NCI-H2227 treated with DMSO at 0.1 percent for 48 hours (cell line): ENCODE measurements at regions not wholly inside any gene's neighbourhood (a gene's known extent, or its start where the extent isn't known, plus 50 kb on each side); places are given as distances from the start of the nearest gene placed in this dataset.
"Not testable (repeated sequence)": the region's sequence is repeated elsewhere in the genome, so short reads cannot be mapped to it uniquely, and the experiment has no call there.

Experiments used
- DNase-seq: peaks from one replicate; lab custom pipeline; 2025; lab: John Stamatoyannopoulos, UW

DNA sequence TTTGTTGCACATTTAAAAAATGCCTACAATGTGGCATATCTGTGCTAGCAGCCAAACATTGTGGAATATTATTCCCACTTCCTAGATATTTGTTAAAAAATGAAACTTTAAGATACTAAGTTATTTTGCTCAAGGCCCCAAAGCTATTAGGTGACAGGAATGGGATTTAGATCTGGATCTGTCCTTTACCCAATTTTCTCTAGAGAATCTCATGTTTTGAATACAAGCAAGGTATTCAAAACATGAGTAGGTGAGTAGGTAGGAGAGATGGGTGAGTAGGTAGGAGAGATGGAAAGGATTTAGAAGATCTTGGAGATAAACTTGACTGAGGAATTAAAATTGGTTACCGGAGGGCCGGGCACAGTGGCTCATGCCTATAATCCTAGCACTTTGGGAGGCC lies 61.2 kb upstream of the AKIRIN2 start:
- no peak for DNase-seq

DNA sequence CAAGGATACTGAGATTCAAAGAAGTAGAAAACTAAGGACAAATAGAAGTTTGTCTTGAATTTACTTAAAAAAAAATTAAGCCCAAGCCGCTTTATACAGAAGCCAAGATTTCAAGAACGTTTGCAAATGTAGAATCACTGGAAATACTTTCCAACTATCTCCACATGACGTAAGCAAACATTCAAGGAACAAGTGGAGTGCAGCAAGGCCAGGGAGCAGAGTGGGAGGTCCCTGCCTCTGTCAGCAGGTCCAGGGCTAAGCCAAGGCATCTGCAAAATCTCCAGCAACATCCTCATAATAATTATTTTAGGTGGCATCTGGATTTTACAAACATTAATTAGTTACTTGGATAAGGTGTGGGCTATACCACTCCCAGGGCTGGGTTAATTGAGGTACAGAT lies 60.1 kb upstream of the AKIRIN2 start:
- DNase-seq, result no peak

DNA sequence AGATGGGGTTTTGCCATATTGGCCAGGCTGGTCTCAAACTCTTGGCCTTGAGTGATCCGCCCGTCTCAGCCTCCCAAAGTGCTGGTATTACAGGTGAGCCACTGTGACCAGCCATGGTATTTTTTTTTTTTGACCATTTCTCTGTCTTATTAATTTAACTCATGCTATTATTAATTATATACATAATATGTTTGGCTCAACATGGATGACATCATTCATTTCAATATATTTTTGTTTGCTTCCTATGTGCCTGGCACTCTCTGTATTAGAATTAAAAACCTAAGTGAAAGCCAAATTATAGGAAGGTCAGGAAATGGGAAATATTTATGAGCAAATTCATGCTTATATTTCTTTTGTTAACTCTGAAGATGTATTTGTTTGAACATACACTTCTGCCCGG lies 55.8 kb upstream of the AKIRIN2 start:
- DNase-seq, result no peak

DNA sequence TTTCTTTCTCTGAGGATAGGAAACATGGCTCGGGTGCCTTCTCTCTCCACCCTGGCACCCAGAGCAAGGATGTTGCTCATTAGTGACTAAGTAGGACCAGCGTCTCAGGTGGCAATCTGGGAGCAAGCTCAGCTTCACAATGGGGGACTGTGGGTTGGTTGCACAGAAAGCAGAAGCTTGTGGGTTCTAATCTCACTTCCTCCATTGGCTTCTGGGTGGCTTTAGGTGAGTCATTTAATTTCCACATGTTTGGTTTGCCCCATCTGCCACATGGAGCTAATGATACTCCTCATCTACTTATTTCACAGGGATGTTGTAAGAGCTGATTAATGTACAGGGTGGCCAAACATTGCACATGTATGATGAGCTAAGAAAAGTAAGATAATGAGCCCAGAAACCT lies 54.8 kb upstream of the AKIRIN2 start:
- no peak for DNase-seq

DNA sequence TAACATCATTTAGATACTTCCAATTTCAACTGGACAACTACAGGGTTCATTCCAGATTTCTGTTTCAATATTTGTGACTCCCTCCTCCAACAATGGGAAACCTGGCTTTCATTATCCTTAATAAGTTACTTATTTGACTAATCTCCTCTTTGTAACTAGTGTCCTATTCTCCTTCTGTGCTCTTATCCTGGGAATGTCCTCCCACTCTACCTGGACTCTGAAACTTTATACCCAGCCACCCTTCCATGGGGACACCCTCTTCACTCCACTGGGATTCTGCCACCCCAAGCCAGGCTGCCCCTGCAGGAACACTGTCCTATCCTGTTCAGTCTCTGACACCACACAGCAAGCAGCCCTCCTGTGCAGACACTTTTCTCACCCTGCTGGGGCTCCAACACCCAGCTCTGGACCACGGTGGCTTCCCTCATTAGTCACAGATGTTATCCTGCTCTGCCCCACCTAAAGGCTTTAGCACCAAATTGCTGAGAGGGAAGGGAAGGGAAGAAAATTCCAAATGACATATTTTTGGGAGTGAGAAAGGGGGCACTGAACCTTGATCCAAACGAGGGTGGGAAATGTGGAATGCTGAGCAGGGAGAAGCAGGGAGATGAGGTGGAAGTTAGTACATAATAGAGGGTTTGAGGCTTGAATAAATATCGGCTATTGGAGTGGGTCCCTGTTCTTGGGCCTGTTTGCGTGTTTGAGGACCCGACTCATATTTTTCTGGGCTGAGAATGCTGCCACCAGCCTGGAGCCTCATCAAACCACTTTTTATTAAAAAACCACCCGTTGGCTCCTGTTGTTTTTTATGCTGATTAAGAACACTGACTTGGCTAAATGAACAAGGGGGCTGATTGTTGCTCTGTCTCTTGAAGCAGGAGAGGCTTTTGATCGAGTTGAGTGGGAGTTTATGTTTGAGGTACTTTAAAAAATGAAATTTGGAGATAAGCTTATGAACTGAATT lies 54.0 kb upstream of the AKIRIN2 start:
- DNase-seq, result no peak

DNA sequence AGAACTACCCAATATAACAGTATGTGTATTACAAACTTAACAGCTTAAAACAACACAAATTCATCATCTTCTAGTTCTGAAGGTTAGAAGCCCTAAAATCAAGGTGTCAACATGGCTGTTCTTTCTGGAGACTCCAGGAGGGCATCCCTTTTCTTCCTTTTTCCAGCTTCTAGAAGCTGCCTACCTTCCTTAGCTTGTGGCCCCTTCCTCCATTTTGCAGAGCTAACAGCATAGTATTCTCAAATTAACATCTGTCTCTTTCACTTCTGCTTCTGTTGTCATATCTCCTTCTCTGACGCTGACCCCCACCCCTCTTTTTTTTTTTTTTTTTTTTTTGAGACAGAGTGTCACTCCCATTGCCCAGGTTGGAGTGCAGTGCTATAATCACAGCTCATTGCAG lies 52.8 kb upstream of the AKIRIN2 start:
- no peak for DNase-seq

DNA sequence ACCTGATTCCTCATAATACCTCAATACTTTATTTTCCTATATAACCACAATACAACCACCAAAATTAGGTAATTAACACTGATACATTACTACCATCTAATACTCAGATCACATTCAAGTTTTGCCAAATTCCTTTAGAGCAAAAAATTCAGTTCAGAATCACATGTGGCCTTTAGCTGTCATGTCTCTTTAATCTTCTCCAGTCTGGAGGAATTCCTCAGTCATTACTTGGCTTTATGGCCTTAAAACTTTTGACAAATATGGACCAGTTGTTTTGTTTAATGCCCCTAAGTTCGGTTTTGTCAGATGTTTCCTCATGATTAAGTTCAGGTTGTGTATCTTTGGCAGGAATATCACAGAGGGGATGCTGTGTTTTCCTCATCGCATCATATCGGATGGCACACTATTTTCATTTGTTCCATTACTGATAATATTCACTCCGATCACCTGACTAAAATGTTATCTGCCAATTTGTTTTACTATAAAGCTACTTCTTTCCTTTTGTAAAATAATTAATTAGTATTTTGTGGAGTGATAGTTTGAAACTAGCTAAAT lies 51.2 kb upstream of the AKIRIN2 start:
- DNase-seq, result no peak

DNA sequence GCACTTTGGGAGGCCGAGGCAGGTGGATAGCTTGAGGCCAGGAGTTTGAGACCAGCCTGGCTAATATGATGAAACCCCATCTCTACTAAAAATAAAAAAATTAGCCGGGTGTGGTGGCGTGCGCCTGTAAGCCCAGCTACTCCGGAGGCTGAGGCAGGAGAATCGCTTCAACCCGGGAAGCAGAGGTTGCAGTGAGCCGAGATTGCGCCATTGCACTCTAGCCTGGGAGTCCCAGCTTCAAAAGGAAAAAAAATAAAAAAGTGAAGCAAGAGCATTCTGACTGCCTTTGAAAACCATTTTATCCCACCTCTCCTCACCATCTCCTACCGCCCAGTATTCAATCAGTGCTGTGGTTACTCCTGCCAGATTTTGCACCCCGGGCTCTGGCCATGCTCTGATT lies 50.5 kb upstream of the AKIRIN2 start:
- not testable (repeated sequence) for DNase-seq
